GM13977 (cell line): ENCODE measurements at regions not wholly inside any gene's neighbourhood (a gene's known extent, or its start where the extent isn't known, plus 50 kb on each side); places are given as distances from the start of the nearest gene placed in this dataset.

Experiments
- DNase-seq: peaks from one replicate; pipeline ENCODE4 v3.0.0; 2012; ENCODE audit warnings: low spot score
- CTCF ChIP-seq: IDR thresholded peaks from 2 replicates; pipeline ENCODE4 v1.5.1; 2012; ENCODE audit warnings: mild to moderate bottlenecking, control low read depth; ENCODE audit not compliant: insufficient read depth; ENCODE audit errors: extremely low read depth, missing control alignments
- in situ Hi-C: fragments of 300-500 bp; cut with MboI; formaldehyde crosslinking; loops from one replicate; pipeline ENCODE4 v1.12.0; 2022; ENCODE audit warnings: low sequenced_read_pairs, low pct_unique_long_range_greater_than_20kb, mixed read lengths, inconsistent platforms; ENCODE audit not compliant: unreplicated experiment

GRCh38 chr3:72401005-72401545, 447.2 kb downstream of the SHQ1 start:
- in situ Hi-C loops = no loop called here
- TF ChIP-seq CTCF = no peak
- no peak for DNase-seq

- DNase-seq = no peak
- no peak for TF ChIP-seq CTCF
- in situ Hi-C loops = no loop called here
Observed at GRCh38 chr3:72398781-72399180, 449.5 kb downstream of the SHQ1 start.

GRCh38 chr3:72397586-72397985, 450.7 kb downstream of the SHQ1 start:
- in situ Hi-C loops = no loop called here
- no peak for DNase-seq
- no peak for TF ChIP-seq CTCF

GRCh38 chr3:72396899-72397298, 451.3 kb downstream of the SHQ1 start:
- DNase-seq = no peak
- in situ Hi-C loops = no loop called here
- TF ChIP-seq CTCF = no peak

GRCh38 chr3:72395776-72396311, 452.4 kb downstream of the SHQ1 start:
- in situ Hi-C loops = no loop called here
- DNase-seq = no peak
- no peak for TF ChIP-seq CTCF

- in situ Hi-C loops = no loop called here
- DNase-seq = no peak
- no peak for TF ChIP-seq CTCF
Observed at GRCh38 chr3:72393455-72393854, 454.8 kb downstream of the SHQ1 start.
